GM23248 (cell line): ENCODE measurements at regions not wholly inside any gene's neighbourhood (a gene's known extent, or its start where the extent isn't known, plus 50 kb on each side); places are given as distances from the start of the nearest gene placed in this dataset.

Source experiments
- EZH2 ChIP-seq: fragments of 200-600 bp; sonication (generic); IDR thresholded peaks from 2 replicates; pipeline ENCODE4 v1.6.1; 2018; ENCODE audit warnings: antibody characterized with exemption, mild to moderate bottlenecking; ENCODE audit not compliant: insufficient read depth, poor library complexity, severe bottlenecking
- EZH2phosphoT487 ChIP-seq: fragments of 200-600 bp; sonication (generic); IDR thresholded peaks from 2 replicates; pipeline ENCODE4 v1.6.1; 2018; ENCODE audit warnings: antibody characterized with exemption, moderate library complexity, mild to moderate bottlenecking, low read depth; ENCODE audit not compliant: insufficient read depth

DNA sequence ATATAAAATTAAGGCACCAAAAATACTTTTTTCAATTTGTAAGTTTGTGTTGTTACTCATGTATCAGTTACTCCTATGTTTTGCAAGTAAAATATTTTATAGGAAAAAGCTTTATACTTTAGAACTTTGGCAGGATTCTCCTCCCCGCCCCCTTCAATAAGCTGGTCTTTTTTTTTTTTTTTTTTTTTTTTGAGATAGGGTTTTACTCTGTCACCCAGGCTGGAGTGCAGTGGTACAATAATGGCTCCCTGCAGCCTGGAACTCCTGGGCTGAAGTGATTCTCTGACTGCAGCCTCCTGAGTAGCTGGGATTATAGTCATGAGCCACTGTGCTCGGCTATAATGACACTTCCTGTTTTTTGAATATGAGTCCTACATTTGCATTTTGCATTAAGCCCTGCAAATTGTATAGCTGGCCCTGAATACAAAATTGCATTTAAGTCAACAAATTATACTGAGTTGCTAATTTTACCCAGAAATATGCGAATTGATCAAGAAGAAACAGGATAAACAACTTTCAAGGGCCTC lies 192.9 kb downstream of the PIK3R1 start:
- TF ChIP-seq EZH2 (no peak), EZH2phosphoT487 (no peak)
